HT-29 (cell line): ENCODE measurements at regions not wholly inside any gene's neighbourhood (a gene's known extent, or its start where the extent isn't known, plus 50 kb on each side); places are given as distances from the start of the nearest gene placed in this dataset. TPM values are rescaled to one million over a fixed set of nuclear protein-coding genes. Genes with fewer than 3 reads are reported as not detected.
"Not testable (repeated sequence)": the region's sequence is repeated elsewhere in the genome, so short reads cannot be mapped to it uniquely, and the experiment has no call there.

ENCODE experiments used
- DNase-seq: peaks from one replicate; pipeline ENCODE4 v3.0.0-alpha.2; 2015; ENCODE audit warnings: low spot score
- small RNA-seq: library from RNA; depleted of rRNA; stranded (forward); fragments of <200 nt; gene quantifications from one replicate; pipeline ENCODE3, GENCODE V24; 2014

- DNase-seq = not testable (repeated sequence)
These were observed 65.9 kb upstream of the METTL9 start for GRCh38 chr16:21533474-21533873.

GRCh38 chr16:21534561-21534960, 64.8 kb upstream of the METTL9 start:
- DNase-seq = not testable (repeated sequence)

DNA sequence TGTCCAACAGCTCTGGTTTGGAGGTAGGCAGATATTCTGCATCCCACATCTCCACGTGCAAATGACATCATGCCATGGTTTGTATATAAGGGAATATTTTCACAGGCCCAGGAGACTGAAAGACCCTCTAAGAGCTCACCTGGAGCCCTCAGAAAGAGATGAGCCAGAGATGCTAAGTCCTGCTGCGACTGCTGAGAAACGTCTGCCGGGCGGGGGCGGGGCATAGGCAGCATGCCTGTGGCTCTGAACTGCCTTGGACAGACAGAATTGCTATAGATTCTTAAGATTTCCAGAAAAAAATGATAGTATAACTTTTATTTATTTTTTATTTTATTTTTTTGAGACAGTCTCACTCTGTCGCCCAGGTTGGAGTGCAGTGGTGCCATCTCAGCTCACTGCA, 64.2 kb upstream of the METTL9 start:
- not testable (repeated sequence) for DNase-seq

GRCh38 chr16:21536740-21537139, 62.6 kb upstream of the METTL9 start:
- not testable (repeated sequence) for DNase-seq

GRCh38 chr16:21537598-21537997, 61.8 kb upstream of the METTL9 start:
- DNase-seq = not testable (repeated sequence)

DNA sequence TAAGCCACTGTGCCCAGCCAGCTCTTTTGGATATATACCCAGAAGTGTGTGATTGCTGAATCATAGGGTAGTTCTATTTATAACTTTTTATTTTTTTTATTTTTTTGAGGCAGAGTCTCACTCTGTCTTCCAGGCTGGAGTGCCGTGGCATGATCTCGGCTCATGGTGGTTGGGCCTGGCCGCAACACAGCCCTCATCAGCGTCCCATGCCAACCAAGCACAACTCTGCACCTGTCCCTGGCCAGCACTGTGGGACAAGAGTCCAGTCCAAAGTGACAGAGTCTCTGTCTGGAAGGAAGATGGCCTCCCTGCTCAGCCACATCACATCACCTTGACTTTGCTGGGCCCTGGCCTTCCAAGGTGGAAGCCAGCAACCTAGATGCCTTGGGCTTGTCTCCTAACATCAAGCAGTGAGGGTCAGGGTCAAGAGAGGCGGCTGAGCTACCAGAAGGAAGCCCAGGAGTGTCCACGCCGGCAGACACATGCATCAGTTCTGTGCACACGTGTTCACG, 60.2 kb upstream of the METTL9 start:
- not testable (repeated sequence) for DNase-seq

DNA sequence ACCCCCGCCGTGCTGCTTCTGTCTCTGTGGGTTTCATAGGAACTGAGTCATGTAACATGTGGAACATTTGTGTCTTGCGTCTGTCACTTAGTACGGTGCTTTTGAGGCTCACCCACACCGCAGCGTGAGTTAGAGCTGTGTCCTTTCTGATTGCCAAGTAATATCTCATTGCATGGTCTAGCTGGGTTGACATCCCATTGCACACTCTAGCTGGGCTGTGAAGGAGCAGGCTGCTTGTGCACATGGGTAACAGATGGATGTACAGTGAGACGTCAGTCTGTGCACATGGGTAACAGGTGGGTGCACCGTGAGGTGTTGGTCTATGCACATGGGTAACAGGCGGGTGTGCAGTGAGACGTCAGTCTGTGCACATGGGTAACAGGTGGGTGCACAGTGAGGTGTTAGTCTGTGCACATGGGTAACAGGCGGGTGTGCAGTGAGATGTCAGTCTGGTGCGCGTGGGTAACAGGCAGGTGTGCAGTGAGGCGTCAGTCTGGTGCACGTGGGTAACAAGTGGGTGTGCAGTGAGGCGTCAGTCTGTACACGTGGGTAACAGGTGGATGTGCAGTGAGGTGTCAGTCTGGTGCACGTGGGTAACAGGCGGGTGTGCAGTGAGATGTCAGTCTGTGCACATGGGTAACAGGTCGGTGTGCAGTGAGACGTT, 58.5 kb upstream of the METTL9 start:
- not testable (repeated sequence) for DNase-seq

DNA sequence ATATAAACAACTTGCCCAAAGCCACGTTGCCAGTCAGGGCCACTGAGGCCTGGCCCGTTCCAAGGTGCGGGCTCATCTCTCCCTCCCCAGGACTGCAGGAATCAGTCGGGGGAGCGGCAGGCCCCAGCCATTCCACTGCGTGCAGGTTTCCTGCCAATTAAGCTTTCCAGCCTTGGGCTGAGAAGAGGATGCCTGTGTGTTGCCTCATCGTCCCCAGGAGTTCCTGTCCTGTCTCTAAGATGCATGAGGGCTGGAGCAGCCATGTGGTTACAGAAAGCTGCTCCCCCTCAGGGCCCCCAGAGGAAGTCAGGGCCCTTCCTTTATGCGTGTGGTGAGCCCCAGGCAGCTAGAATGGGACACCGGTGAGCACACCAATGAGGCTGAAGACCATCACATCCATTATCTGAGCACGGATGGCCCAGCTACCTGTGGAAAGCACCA, 57.7 kb upstream of the METTL9 start:
- not testable (repeated sequence) for DNase-seq

GRCh38 chr16:21542075-21542474, 57.3 kb upstream of the METTL9 start:
- DNase-seq = not testable (repeated sequence)

- not testable (repeated sequence) for DNase-seq
These were observed 56.8 kb upstream of the METTL9 start for GRCh38 chr16:21542491-21543124.

GRCh38 chr16:21543151-21543836, 56.1 kb upstream of the METTL9 start:
- not testable (repeated sequence) for DNase-seq

GRCh38 chr16:21545664-21546326, 53.6 kb upstream of the METTL9 start:
- DNase-seq = not testable (repeated sequence)

- not testable (repeated sequence) for DNase-seq
These were observed 50.0 kb upstream of the METTL9 start for GRCh38 chr16:21549396-21549795.

Small RNA genes lying in the stretch of these regions (small RNA-seq; reads per million reads assigned to genes)
- gene MIR3680-1 = not detected
